ENCODE measurements at regions not wholly inside any gene's neighbourhood (a gene's known extent, or its start where the extent isn't known, plus 50 kb on each side); places are given as distances from the start of the nearest gene placed in this dataset.
"Not testable (repeated sequence)": the region's sequence is repeated elsewhere in the genome, so short reads cannot be mapped to it uniquely, and the experiment has no call there.

GRCh38 chr1:172837816-172838679 lies 179.1 kb downstream of the FASLG start:
- Mint-ChIP-seq H3K27me3 (ENCODE audit: low read depth) (no peaks in the 10 kb centered on the region), H3K9me3 (no peaks in the 10 kb centered on the region), H3K4me1 (no peaks in the 10 kb centered on the region), H3K27ac (ENCODE audit: unreplicated experiment) (no peak overlapping the region), H3K36me3 (ENCODE audit: low read depth) (no peaks in the 10 kb centered on the region), H3K4me3 (no peak overlapping the region)
- TF ChIP-seq CTCF (conservative IDR thresholded peaks at IDR 0.05): no peak
- DNase-seq (ENCODE audit: low read depth, low spot score): no peak

- H3K27ac Mint-ChIP-seq (ENCODE audit: unreplicated experiment): no peak overlapping the region
- no peaks in the 10 kb centered on the region for H3K27me3 Mint-ChIP-seq (ENCODE audit: low read depth)
- H3K36me3 Mint-ChIP-seq (ENCODE audit: low read depth): no peaks in the 10 kb centered on the region
- TF ChIP-seq CTCF (conservative IDR thresholded peaks at IDR 0.05): no peak
- no peaks in the 10 kb centered on the region for H3K4me1 Mint-ChIP-seq
- H3K9me3 Mint-ChIP-seq: no peaks in the 10 kb centered on the region
- H3K4me3 Mint-ChIP-seq: no peak overlapping the region
- no peak for DNase-seq (ENCODE audit: low read depth, low spot score)
These were observed 179.9 kb downstream of the FASLG start for GRCh38 chr1:172838680-172839313.

- not testable (repeated sequence) for H3K36me3 Mint-ChIP-seq (ENCODE audit: low read depth); H3K27ac Mint-ChIP-seq (ENCODE audit: unreplicated experiment); H3K4me3 Mint-ChIP-seq; H3K9me3 Mint-ChIP-seq; H3K27me3 Mint-ChIP-seq (ENCODE audit: low read depth); DNase-seq (ENCODE audit: low read depth, low spot score); H3K4me1 Mint-ChIP-seq
These were observed 180.7 kb downstream of the FASLG start for GRCh38 chr1:172839639-172840038.

GRCh38 chr1:172843444-172843843 lies 184.5 kb downstream of the FASLG start:
- H3K27me3 Mint-ChIP-seq (ENCODE audit: low read depth): no peaks in the 10 kb centered on the region
- no peak overlapping the region for H3K27ac Mint-ChIP-seq (ENCODE audit: unreplicated experiment)
- no peaks in the 10 kb centered on the region for H3K36me3 Mint-ChIP-seq (ENCODE audit: low read depth)
- no peak for DNase-seq (ENCODE audit: low read depth, low spot score)
- H3K4me1 Mint-ChIP-seq: peaks cover 19% of the 10 kb centered on the region
- H3K9me3 Mint-ChIP-seq: no peaks in the 10 kb centered on the region
- TF ChIP-seq CTCF (conservative IDR thresholded peaks at IDR 0.05): no peak
- no peak overlapping the region for H3K4me3 Mint-ChIP-seq

GRCh38 chr1:172845371-172845770 lies 186.5 kb downstream of the FASLG start:
- H3K9me3 Mint-ChIP-seq: no peaks in the 10 kb centered on the region
- peak overlapping the region; percentile 7 for H3K27ac Mint-ChIP-seq (ENCODE audit: unreplicated experiment)
- H3K36me3 Mint-ChIP-seq (ENCODE audit: low read depth): no peaks in the 10 kb centered on the region
- TF ChIP-seq CTCF (conservative IDR thresholded peaks at IDR 0.05): no peak
- no peaks in the 10 kb centered on the region for H3K27me3 Mint-ChIP-seq (ENCODE audit: low read depth)
- no peak overlapping the region for H3K4me3 Mint-ChIP-seq
- DNase-seq (ENCODE audit: low read depth, low spot score): no peak
- H3K4me1 Mint-ChIP-seq: peaks cover 19% of the 10 kb centered on the region

- Mint-ChIP-seq H3K27me3 (ENCODE audit: low read depth) (no peaks in the 10 kb centered on the region), H3K4me1 (peaks cover 19% of the 10 kb centered on the region), H3K9me3 (no peaks in the 10 kb centered on the region), H3K4me3 (no peak overlapping the region), H3K36me3 (ENCODE audit: low read depth) (no peaks in the 10 kb centered on the region), H3K27ac (ENCODE audit: unreplicated experiment) (peak overlapping the region; percentile 7)
- no peak for DNase-seq (ENCODE audit: low read depth, low spot score)
- no peak for TF ChIP-seq CTCF (conservative IDR thresholded peaks at IDR 0.05)
These were observed 187.0 kb downstream of the FASLG start for GRCh38 chr1:172845865-172846264.

- H3K4me1 Mint-ChIP-seq: peaks cover 19% of the 10 kb centered on the region
- H3K27me3 Mint-ChIP-seq (ENCODE audit: low read depth); DNase-seq (ENCODE audit: low read depth, low spot score); H3K9me3 Mint-ChIP-seq; H3K4me3 Mint-ChIP-seq; H3K36me3 Mint-ChIP-seq (ENCODE audit: low read depth); H3K27ac Mint-ChIP-seq (ENCODE audit: unreplicated experiment): not testable (repeated sequence)
These were observed 188.9 kb downstream of the FASLG start for GRCh38 chr1:172847814-172848213.

All from neural crest cell (in vitro differentiated cells).